ENCODE measurements at regions not wholly inside any gene's neighbourhood (a gene's known extent, or its start where the extent isn't known, plus 50 kb on each side); places are given as distances from the start of the nearest gene placed in this dataset.
"Not testable (repeated sequence)": the region's sequence is repeated elsewhere in the genome, so short reads cannot be mapped to it uniquely, and the experiment has no call there.

- Histone ChIP-seq H3K9ac (no peak overlapping the region), H4K20me1 (no peaks in the 10 kb centered on the region; a peak in 1 of 22 replicates), H3K36me3 (no peaks in the 10 kb centered on the region), H3K27me3 (no peaks in the 10 kb centered on the region), H3K9me3 (replicated peaks in 1 of 11) (peaks cover 0 to 7% (median 0%) of the 10 kb centered on the region in 11 experiments; a peak in 1 of 22 replicates), H3K27ac (no peak overlapping the region), H3K4me3 (no peak overlapping the region), H3K4me1 (peaks cover 0 to 13% (median 11%) of the 10 kb centered on the region in 10 experiments; a peak in 12 of 20 replicates), H3K4me2 (no peak overlapping the region)
- TF ChIP-seq Cebpa-rat (IDR thresholded peaks at IDR 0.05) = no peak
Measured at GRCh38 chr10:44281662-44282061, 103.2 kb downstream of the CXCL12 start.

GRCh38 chr10:44281089-44281613 lies 103.7 kb downstream of the CXCL12 start:
- Histone ChIP-seq H3K4me2 (no peak overlapping the region), H3K4me1 (peaks cover 0 to 13% (median 11%) of the 10 kb centered on the region in 10 experiments; a peak in 12 of 20 replicates), H3K27me3 (no peaks in the 10 kb centered on the region), H3K9ac (no peak overlapping the region), H3K27ac (no peak overlapping the region), H3K9me3 (replicated peaks in 1 of 11) (peaks cover 0 to 12% (median 0%) of the 10 kb centered on the region in 11 experiments; a peak in 1 of 22 replicates), H3K36me3 (no peaks in the 10 kb centered on the region), H4K20me1 (no peaks in the 10 kb centered on the region; a peak in 1 of 22 replicates), H3K4me3 (no peak overlapping the region)
- TF ChIP-seq Cebpa-rat (IDR thresholded peaks at IDR 0.05) = no peak

GRCh38 chr10:44280226-44281014 lies 104.5 kb downstream of the CXCL12 start:
- no peaks in the 10 kb centered on the region; a peak in 1 of 22 replicates for H4K20me1 ChIP-seq
- H3K36me3 ChIP-seq = no peaks in the 10 kb centered on the region
- TF ChIP-seq Cebpa-rat (IDR thresholded peaks at IDR 0.05) = no peak

GRCh38 chr10:44279426-44280126 lies 105.3 kb downstream of the CXCL12 start:
- no peak for TF ChIP-seq Cebpa-rat (IDR thresholded peaks at IDR 0.05)
- Histone ChIP-seq H3K36me3 (no peaks in the 10 kb centered on the region), H3K27me3 (no peaks in the 10 kb centered on the region), H3K9me3 (replicated peaks in 1 of 11) (peaks cover 0 to 12% (median 0%) of the 10 kb centered on the region in 11 experiments; a peak in 1 of 22 replicates), H3K4me2 (peak overlapping the region in 6 of 11 experiments; percentile 23 to 42 (median 32); a peak in 7 of 22 replicates), H3K9ac (no peak overlapping the region), H3K4me3 (no peak overlapping the region), H3K4me1 (peaks cover 0 to 13% (median 11%) of the 10 kb centered on the region in 10 experiments; a peak in 12 of 20 replicates), H4K20me1 (no peaks in the 10 kb centered on the region; a peak in 1 of 22 replicates), H3K27ac (no peak overlapping the region; a peak in 1 of 22 replicates)

More at GRCh38 chr10:44280226-44281014, 104.5 kb downstream of the CXCL12 start:
- peaks cover 0 to 12% (median 0%) of the 10 kb centered on the region in 11 experiments; a peak in 1 of 22 replicates for H3K9me3 ChIP-seq (replicated peaks in 1 of 11)
- H3K27ac ChIP-seq = no peak overlapping the region
- no peak overlapping the region for H3K9ac ChIP-seq
- no peak overlapping the region for H3K4me2 ChIP-seq
- no peak overlapping the region for H3K4me3 ChIP-seq
- no peaks in the 10 kb centered on the region for H3K27me3 ChIP-seq
- peaks cover 0 to 13% (median 11%) of the 10 kb centered on the region in 10 experiments; a peak in 12 of 20 replicates for H3K4me1 ChIP-seq

GRCh38 chr10:44278837-44279324 lies 106.0 kb downstream of the CXCL12 start:
- H3K9me3 ChIP-seq (replicated peaks in 1 of 11) = peaks cover 0 to 12% (median 0%) of the 10 kb centered on the region in 11 experiments; a peak in 1 of 22 replicates
- no peak for TF ChIP-seq Cebpa-rat (IDR thresholded peaks at IDR 0.05)
- no peaks in the 10 kb centered on the region for H3K36me3 ChIP-seq
- H3K4me2 ChIP-seq = peak overlapping the region in 8 of 11 experiments; percentile 16 to 42 (median 31); a peak in 10 of 22 replicates
- no peaks in the 10 kb centered on the region for H3K27me3 ChIP-seq
- no peak overlapping the region for H3K4me3 ChIP-seq
- peak overlapping the region in 2 of 11 experiments; percentile 29 to 43; a peak in 1 of 22 replicates for H3K27ac ChIP-seq
- no peaks in the 10 kb centered on the region; a peak in 1 of 22 replicates for H4K20me1 ChIP-seq
- peaks cover 0 to 13% (median 11%) of the 10 kb centered on the region in 10 experiments; a peak in 12 of 20 replicates for H3K4me1 ChIP-seq
- H3K9ac ChIP-seq = no peak overlapping the region

- H3K9ac ChIP-seq, H3K27ac ChIP-seq, H3K4me3 ChIP-seq, H3K4me2 ChIP-seq, H4K20me1 ChIP-seq, H3K36me3 ChIP-seq, H3K27me3 ChIP-seq: not testable (repeated sequence)
- Histone ChIP-seq H3K4me1 (peaks cover 0 to 17% (median 2%) of the 10 kb centered on the region in 10 experiments; a peak in 8 of 20 replicates), H3K9me3 (replicated peaks in 1 of 11) (peaks cover 0 to 26% (median 14%) of the 10 kb centered on the region in 11 experiments; a peak in 13 of 22 replicates)
Measured at GRCh38 chr10:44268435-44268948, 116.4 kb downstream of the CXCL12 start.

GRCh38 chr10:44267007-44267406 lies 117.9 kb downstream of the CXCL12 start:
- Histone ChIP-seq H3K9ac (no peak overlapping the region), H4K20me1 (no peaks in the 10 kb centered on the region), H3K4me3 (no peak overlapping the region), H3K27ac (no peak overlapping the region), H3K27me3 (no peaks in the 10 kb centered on the region), H3K36me3 (no peaks in the 10 kb centered on the region), H3K9me3 (replicated peaks in 1 of 11) (peaks cover 0 to 26% (median 14%) of the 10 kb centered on the region in 11 experiments; a peak in 13 of 22 replicates), H3K4me1 (peaks cover 0 to 31% (median 2%) of the 10 kb centered on the region in 10 experiments; a peak in 9 of 20 replicates), H3K4me2 (no peak overlapping the region)
- no peak for TF ChIP-seq Cebpa-rat (IDR thresholded peaks at IDR 0.05)

GRCh38 chr10:44264244-44264643 lies 120.7 kb downstream of the CXCL12 start:
- Histone ChIP-seq H3K9me3 (replicated peaks in 1 of 11) (peaks cover 0 to 26% (median 14%) of the 10 kb centered on the region in 11 experiments; a peak in 13 of 22 replicates), H4K20me1 (no peaks in the 10 kb centered on the region), H3K4me1 (peaks cover 0 to 50% (median 4%) of the 10 kb centered on the region in 10 experiments; a peak in 9 of 20 replicates), H3K36me3 (no peaks in the 10 kb centered on the region), H3K9ac (no peak overlapping the region; a peak in 1 of 22 replicates), H3K27me3 (no peaks in the 10 kb centered on the region), H3K27ac (peak overlapping the region in 1 of 11 experiments; percentile 38; a peak in 1 of 22 replicates), H3K4me3 (no peak overlapping the region), H3K4me2 (peak overlapping the region in 3 of 11 experiments; percentile 52 to 73 (median 69); a peak in 6 of 22 replicates)
- TF ChIP-seq Cebpa-rat (IDR thresholded peaks at IDR 0.05) = no peak

Data from BLaER1 treated with 17β-estradiol and CSF1 and Interleukin-3, amounts not matched to agents 10 nM and 100 nM (cell line).